ENCODE measurements at regions not wholly inside any gene's neighbourhood (a gene's known extent, or its start where the extent isn't known, plus 50 kb on each side); places are given as distances from the start of the nearest gene placed in this dataset.

GRCh38 chr18:37714691-37715090 lies 149.1 kb upstream of the CELF4 start:
- no peak for TF ChIP-seq CTCF (conservative IDR thresholded peaks at IDR 0.05 in 1 of 2, IDR thresholded peaks at IDR 0.05 in 1 of 2; ENCODE audit: extremely low read depth in 1 of 2, insufficient read depth in 1 of 2, low read depth in 1 of 2, low read length in 2 of 2)
- no peak for TF ChIP-seq EZH2 (IDR thresholded peaks at IDR 0.05; ENCODE audit: borderline replicate concordance, low read length)
